Left cardiac atrium (tissue), 4 donors: ENCODE measurements at regions not wholly inside any gene's neighbourhood (a gene's known extent, or its start where the extent isn't known, plus 50 kb on each side); places are given as distances from the start of the nearest gene placed in this dataset.
"Not testable (repeated sequence)": the region's sequence is repeated elsewhere in the genome, so short reads cannot be mapped to it uniquely, and the experiment has no call there.

ENCODE experiments used
- ATAC-seq, 2 donors: fragments of 200-7000 bp; cut with Tn5 transposase; one replicate each; pipeline ENCODE4 v1.9.1; 2020; ENCODE audit warnings: mild to moderate bottlenecking in 2 of 2, moderate library complexity in 2 of 2
- DNase-seq: peaks from one replicate; pipeline ENCODE4 v3.0.0-alpha.2; 2020
- intact Hi-C, 2 donors: fragments of 100-400 bp; cut with DNase I; formaldehyde crosslinking; loops; one replicate each; pipeline versions ENCODE4 v1.14.1 to v1.15.1; 2022 to 2023
- donor health status: DM: no; HTN: yes; CAD: no.
- donor health status: DM: no; HTN: yes; CAD: no; lungs with severe emphysema.
- donor health status: DM: yes; HTN: yes; CAD: no.
- donor health status: Dilated cardiomyopathy.

DNA sequence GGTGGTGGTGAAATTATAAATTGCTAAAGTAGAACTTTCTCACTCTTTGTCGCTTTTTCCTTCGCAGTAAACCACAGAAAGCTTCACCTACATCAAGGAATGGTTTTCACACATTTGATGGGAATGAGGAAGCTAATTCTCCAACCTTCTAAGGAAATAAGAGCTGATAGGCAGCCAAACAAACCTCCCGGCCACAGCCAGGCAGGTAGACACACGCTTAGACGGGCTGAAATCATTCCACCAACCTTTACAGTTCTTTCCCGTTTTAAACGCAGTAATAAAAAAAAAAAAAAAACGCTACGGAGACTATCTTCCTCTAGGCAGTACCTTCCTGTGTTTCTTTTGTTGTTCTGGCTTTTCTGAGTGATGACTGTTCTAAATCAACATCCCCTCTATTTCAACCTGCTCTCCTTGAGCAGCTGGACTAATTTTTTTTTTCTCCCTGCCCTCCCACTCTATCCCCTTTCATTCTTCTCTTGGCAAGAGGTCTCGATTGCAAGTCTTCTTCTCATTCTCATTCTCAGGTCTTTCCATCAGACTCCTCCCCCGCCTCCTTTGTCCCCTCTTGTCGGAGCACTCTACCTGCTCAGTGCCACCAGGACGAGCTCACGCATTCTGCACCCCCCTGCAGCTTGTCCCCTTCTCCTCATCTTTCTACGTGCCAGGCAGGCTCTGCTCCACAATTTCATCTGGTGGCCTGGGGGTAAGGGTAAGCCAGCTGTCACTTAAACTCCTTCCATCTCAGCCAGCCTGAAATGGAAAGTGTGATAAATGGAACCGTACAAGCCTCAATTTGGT is 391.1 kb upstream of the MDFIC2 start:
- DNase-seq (no peak), ATAC-seq (no peak)
- intact Hi-C loops = no loop called here

DNA sequence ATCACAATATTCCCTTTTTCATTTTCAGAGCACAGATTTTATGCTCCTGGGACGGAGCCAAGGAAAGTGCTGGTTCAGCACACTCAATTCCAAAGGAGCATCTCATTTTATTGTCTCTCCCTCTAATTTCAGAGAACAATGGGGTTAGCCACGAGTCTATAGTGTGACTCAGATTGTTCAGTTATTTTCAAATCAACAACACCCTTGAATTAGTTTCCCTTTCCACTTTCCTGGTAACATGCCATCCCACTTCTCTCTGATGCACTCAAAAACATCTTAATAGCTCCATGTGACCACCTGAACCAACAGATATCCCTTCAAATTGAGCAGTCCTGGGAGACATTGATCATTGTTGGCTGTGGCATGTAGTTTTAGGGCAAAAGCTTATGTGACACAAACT is 389.7 kb upstream of the MDFIC2 start:
- intact Hi-C loops = no loop called here
- DNase-seq = no peak
- ATAC-seq = no peak

DNA sequence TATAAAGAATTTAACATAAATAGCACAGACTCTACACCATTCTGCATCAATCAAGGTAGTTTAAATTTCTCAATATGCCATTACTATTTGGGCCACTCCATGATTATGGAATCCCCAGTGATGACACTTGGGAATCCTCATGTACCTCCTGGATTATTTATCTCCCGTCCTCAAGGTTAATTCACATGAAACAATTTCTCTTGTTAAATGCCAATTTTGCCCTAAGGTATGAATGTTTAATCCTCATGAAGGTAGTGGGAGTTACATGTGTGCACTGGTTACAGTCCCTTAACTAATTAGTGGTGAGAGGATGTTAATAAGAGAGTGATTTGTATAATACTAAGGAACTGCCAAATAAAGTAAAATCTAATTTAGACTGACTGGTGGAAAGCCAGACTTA is 372.3 kb upstream of the MDFIC2 start:
- intact Hi-C loops = no loop called here
- no peak for DNase-seq
- ATAC-seq = no peak

DNA sequence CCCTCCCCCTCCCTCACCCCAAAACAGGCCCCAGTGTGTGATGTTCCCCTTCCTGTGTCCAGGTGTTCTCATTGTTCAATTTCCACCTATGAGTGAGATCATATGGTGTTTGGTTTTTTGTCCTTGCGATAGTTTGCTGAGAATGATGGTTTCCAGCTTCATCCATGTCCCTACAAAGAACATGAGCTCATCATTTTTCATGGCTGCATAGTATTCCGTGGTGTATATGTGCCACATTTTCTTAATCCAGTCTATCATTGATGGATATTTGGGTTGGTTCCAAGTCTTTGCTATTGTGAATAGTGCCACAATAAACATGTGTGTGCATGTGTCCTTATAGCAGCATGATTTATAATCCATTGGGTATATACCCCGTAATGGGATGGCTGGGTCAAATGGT is 363.4 kb upstream of the MDFIC2 start:
- intact Hi-C loops, DNase-seq, ATAC-seq: not testable (repeated sequence)

DNA sequence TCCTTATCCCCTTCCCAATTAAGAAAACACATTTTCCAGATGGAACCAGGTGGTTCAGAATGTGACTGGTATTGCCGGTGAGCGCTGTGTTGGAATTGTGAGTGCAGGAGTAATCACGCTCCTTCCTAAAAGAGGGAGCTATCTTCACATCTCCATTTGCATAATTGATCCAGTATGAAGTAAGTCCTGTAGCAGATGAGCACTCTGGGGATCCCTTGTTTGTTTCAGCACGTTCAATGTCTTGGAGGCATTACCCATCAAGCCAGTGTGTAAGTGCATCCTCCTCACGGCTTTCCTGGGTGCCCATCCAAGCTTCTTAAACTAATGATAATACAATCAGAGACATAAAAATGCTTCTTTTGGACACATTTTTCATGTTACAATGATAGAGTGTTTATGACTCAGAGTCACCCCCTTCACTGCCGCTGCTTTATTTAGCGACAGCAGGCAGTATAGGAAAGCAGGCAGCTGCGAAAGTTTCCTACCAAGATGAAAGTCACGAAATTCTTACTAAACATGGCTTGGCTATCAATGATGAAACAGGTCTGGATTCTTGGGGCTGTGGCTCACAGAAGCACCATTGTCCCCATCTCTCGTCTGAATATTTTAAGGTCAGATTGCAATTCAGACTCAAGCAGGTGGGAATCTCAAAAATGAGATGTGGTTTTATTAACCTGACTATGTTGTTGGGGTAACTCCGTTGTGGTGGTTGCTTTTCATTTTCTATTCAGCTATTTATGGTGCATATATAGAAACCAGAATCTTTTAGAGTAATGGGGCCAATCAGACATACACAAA is 346.3 kb upstream of the MDFIC2 start:
- no peak for ATAC-seq
- DNase-seq = no peak
- intact Hi-C loops = no loop called here

DNA sequence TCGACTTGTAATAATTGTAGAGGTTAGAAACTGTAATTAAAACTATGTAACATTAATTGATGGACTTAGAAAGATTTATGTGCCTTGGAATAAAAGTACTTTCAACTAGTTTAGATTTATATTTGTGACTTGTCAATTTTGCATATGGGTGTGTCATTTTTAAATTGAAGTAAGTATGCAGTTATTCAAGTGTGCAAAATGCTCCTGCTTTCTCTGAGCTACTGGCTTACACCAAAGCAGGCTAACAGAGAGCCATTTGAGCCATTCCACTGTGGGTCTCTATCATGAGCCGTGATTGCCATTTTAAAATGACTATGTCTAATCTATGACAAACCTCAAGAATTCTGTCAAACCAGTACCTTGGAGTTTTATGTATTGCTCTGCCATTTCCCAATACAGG is 345.0 kb upstream of the MDFIC2 start:
- intact Hi-C loops = no loop called here
- ATAC-seq (no peak), DNase-seq (no peak)

DNA sequence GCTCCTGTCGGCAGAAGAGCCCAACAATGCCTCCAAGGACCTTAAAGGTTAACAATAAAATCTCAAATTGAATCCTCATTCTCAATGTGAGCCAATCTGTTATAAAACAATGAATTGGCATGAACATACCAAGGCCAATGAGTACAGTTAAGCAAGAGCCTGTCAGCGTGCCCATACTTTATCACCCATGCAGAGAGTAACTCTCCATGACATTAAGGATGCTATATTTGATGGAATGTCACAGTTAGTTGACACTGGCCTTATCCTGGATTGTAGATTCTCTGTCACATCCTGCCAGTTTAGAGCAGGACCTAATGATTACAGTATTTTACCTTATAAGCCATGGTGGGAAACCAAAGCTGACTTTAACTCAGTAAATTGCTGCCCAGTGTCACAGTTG is 335.4 kb upstream of the MDFIC2 start:
- ATAC-seq = no peak
- no peak for DNase-seq
- intact Hi-C loops = no loop called here

DNA sequence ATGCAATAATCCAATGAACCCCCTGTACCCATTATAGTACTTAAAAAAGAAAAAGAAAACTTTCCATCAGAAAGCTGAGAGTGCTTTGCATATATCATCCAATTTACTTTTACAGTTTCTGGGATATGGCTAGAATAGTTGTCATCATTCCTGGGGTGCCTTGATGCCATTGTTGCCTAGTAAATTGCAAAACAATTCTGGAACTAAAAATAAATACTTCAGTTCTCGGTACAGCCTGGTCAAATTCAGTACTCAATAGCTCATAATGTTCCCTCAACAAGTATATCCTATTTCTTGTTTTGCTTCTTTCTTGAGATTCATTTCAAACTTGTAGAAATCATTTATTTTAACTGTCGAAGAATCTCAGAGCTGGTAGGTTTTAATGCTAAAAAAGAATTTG is 334.7 kb upstream of the MDFIC2 start:
- intact Hi-C loops = no loop called here
- DNase-seq (no peak), ATAC-seq (no peak)

DNA sequence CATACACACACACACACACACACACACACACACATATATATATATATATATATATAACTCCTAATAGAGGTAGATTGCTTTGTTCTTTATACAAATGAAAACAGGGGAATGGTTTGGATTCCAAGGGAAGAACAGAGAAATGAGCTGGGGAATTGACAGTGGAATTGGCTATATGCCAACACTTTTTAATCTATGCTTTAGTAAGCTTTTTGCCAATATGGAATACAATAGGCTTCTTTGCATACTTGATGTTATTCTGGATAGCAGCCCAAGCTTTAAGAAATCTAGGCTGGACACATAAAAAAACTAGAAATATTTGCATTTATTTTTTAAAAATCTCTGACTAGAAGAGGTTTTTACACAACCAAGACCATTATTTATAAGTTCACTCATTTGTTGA is 334.2 kb upstream of the MDFIC2 start:
- intact Hi-C loops = no loop called here
- DNase-seq = no peak
- no peak for ATAC-seq

DNA sequence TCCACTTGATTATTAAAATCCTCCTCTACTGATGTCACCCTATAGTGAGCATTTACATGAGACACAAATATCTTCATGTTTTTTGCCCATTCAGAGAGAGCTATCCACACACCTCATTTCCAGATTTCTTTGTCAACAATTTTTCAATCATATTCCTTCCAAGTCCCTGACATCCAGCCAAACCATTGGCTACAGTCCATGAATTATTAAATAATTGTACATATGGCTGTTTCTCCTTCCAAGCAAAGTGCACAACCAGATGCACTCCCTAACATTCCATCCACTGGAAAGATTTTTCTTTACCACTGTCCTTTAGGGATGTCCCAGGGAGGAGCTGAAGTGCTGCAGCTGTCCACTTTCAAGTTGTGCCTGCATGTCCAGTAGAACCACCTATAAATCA is 328.0 kb upstream of the MDFIC2 start:
- DNase-seq (no peak), ATAC-seq (no peak)
- intact Hi-C loops = no loop called here

DNA sequence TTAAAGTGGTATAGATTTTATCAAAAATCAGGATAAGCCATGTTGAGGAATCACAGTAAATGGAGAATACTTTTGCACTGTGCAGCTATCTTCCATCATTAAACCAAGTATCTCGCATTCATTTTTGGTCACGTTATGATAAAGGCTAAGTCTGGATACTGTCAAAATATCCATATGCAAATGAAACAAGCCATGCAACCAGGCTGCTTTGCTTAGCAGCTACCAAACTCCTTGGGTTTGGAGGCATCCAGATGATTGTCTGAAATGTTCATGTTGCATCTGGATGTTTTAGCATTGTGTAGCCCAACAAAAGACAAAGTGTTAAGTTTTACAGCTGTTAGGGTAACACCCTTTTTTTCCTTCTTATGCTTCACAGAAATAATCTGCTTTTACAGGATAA is 322.9 kb upstream of the MDFIC2 start:
- intact Hi-C loops = no loop called here
- ATAC-seq = no peak
- DNase-seq = no peak

DNA sequence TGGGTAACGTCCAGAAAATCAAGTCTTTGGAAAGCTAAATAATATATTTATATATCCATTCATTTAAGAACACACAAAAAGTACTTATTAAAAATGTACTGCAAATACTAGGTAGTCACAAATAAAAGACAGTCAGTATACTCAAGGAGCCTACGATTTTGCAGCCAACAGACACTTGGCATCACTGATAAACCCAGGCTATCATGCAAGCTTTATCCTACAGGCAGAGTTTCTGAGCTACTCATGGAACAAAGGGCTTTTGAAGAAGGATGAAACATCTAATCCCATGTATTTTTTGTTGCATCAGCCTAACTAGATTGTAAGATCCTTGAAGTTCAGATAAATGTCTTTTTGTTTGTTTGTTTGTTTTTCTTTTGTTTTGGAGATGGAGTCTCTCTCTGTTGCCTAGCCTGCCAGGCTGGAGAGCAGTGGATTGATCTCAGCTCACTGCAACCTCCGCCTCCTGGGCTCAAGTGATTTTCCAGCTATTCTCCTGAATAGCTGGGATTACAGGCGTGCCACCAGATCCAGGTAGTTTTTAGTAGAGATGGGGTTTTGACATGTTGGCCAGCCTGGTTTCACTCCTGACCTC is 319.4 kb upstream of the MDFIC2 start:
- DNase-seq (no peak), ATAC-seq (no peak)
- intact Hi-C loops = no loop called here

DNA sequence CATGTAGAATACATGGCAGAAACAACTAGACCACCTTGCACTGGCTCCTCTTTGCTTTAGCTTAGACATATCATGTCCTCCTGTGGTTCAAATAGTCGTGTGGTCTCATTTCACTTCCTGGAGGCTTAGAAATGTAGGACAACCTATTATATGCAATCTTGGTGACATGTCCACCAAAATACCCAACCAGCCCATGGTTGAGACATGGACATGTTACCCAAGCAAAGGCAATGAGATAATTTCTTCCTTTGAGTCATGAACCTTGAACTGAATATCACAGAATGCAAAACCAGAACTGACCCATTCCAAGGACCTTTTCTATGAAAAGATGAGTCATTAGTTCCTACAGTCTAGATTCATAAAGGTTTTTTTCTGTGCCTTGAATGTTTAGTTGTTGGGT is 309.0 kb upstream of the MDFIC2 start:
- ATAC-seq (no peak), DNase-seq (no peak)
- intact Hi-C loops = no loop called here

DNA sequence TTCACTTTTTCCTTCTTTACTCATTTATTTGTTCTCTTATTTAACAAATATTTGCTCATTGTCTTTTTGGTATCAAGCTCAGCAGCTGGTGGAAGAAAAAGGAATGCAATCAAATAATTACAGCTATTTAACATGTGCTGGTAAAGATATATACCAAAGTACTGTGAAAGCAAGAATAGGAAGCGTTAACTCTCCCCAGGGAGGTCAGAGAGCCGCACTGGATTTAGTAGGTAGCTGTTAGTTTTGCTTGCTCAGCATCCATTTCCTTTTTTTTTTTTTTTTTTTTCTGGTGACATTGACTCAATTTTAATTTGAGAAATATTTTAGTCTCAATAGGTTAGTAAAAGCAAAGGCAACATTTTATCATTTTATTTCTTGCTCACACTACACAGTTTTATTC is 308.5 kb upstream of the MDFIC2 start:
- intact Hi-C loops = no loop called here
- DNase-seq (no peak), ATAC-seq (no peak)

DNA sequence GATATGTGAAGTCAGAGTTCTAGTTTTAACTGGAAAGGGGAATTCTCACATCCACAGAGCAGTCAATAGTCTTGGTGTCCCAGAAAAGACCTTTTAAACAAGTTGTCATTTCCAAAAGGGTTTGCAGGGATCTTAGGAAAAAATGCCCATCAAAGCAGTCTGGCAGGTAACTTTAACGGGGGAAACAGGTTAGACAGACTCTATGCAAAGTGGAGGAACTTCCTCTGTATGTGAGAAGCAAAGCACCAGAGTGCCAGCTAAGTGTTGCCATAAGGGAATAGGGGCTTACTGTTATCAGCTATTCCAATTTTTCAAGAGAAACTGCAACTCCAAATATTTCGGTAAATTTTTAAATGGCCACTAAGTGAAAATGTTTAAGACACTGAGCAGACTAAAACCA is 307.9 kb upstream of the MDFIC2 start:
- no peak for ATAC-seq
- no peak for DNase-seq
- intact Hi-C loops = no loop called here

DNA sequence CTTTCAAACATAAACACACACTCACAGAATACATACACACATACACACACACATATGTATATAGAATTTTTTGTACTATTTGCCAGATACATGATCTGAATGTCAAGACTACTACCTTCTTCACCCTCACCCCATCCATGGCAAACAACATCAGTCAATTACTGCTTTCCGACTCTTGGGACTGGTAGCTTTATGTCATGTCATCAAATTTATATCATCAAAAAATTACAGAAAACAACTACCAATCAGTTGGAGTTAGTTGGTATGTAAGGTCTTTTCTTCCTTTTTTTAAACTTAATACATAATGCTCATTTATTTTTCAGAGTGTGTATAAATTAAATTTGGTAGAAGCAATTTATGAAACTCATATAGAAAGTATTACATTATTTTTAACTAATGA is 305.7 kb upstream of the MDFIC2 start:
- no peak for DNase-seq
- intact Hi-C loops = no loop called here
- ATAC-seq = no peak

DNA sequence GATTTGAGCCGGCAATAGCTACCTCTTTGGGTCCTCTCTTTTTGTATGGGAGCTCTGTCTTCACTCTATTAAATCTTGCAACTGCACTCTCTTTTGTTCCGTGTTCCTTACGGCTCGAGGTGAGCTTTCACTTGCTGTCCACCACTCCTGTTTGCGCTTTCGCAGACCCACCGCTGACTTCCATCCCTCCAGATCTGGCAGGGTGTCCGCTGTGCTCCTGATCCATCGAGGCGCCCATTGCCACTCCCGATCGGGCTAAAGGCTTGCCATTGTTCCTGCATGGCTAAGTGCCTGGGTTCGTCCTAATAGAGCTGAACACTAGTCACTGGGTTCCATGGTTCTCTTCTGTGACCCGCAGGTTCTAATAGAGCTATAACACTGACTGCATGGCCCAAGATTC is 304.9 kb upstream of the MDFIC2 start:
- ATAC-seq, intact Hi-C loops, DNase-seq: not testable (repeated sequence)

DNA sequence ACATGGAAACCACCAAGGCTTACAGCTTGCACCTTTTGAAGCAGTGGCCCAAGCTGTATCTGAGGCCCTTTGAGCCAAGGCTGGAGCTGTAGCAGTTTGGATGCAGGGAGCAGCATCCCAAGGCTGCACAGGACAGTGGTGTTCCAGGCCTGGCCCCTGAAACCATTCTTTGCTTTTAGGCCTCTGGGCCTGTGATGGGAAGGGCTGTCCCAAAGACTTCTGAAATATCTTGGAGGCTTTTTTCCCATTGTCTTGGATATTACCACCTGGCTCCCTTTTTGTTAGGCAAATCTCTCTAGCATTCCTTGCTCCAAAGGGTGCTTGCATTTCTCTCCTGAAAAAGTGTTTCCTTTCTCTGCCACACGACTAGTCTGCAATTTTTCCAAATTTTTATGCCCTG is 302.8 kb upstream of the MDFIC2 start:
- ATAC-seq (no peak), DNase-seq (no peak)
- intact Hi-C loops = no loop called here

DNA sequence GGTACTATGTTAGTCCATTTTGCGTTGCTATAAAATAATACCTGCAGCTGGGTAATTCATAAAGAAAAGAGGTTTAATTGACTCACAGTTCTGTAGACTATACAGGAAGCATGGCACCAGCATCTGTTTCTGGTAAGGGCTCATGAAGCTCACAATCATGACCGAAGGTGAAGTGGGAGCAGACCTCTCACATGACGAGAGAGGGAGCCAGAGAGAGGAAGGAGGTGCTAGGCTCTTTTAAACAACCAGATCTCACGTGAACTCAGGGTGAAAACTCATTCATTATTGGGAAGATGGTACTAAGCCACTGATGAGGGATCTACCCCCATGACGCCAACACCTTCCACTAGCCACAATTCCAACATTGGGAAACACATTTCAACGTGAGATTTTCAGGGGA is 301.7 kb upstream of the MDFIC2 start:
- intact Hi-C loops = no loop called here
- DNase-seq (no peak), ATAC-seq (no peak)

DNA sequence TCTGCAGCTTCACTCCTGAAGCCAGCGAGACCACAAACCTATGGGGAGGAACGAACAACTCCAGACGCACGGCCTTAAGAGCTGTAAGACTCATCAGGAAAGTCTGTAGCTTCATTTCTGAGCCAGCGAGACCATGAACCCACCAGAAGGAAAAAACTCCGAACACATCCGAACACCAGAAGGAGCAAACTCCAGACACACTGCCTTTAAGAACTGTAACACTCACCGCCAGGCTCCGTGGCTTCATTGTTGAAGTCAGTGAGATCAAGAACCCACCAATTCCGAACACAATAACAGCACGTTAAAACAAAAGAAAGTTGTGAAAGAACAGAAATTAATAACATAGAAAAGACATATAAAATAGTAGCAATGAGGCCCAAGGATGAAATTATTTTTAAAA is 300.5 kb upstream of the MDFIC2 start:
- DNase-seq = no peak
- intact Hi-C loops = no loop called here

More for the DNA sequence above, 300.5 kb upstream of the MDFIC2 start:
- ATAC-seq = no peak
